ENCODE measurements at regions not wholly inside any gene's neighbourhood (a gene's known extent, or its start where the extent isn't known, plus 50 kb on each side); places are given as distances from the start of the nearest gene placed in this dataset.
A peak's percentile ranks its signal among the peaks of the same experiment; 100 is the strongest.

DNA sequence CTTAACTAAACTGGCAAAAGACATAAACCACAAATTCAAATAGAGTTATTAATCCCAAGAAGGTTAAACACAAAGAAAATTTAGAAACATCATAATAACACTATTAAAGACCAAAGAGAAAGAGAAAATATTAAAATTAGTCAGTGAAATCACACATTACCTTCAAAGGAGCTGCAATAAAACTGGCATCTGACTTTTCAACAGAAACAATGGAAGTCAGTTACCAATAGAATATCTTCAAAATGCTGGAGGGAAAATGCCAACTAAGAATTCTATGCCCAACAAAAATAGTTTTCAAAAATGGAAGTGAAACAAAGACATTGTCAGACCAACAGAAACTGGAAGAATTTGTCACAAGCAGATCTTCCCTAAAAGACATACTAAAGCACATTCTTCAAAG, 68.7 kb upstream of the RNF7 start:
- DNase-seq = no peak

DNA sequence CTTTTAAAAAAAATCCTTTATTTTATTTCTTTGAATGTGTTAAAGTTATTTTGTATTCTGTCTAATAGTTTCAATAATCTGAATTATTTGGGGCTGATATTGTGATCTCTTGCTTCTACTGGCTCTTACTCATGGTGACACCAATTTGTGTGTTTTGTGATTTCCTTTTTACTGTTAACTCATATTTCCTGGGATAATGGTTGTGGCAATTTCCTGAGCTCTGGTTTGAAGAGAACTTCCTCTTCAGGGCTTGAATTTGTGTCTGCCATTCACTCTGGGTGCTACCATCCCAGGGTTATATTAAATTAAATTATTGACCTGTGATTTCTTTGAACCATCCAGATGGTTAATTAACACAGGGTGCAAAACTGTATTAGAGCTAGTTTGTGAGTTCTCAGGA, 60.4 kb upstream of the RNF7 start:
- no peak for DNase-seq

DNA sequence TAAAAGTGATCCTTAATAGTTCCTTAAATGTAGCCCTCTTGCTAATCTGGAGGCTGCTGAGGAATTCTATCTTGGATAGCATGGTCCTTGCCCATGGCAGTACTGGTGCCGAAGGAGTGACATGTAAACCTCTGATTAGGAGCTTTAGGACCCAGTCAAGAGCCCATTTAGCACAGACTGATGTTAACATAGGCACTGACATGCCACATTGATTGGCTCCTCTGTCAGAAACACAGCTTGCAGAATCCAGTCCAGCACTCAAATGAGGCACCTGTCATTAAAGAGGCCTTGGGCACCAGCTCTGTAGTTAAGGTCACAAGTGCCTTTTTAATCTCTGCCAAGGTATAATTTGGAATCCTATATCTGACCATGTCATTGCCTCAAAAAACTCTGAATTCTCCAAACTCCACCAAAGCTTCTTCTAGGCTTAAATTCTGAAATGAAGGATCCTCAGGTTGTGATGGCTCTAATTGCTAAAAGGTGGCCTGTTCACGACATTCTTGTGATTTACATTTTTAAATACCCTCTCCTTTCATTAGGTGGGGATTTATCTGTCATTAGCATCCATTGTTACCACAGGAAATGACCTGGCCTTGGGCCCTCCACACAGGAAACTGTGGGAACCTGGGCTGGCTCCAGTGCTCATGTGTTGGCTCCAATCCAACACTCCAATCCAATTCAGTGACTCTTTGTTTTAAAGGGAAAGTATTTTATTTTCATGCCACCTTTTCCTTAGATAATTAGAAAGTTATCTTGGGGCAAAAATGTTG, 57.3 kb upstream of the RNF7 start:
- peak in 1 of 2 donors; percentile 36 for DNase-seq

DNA sequence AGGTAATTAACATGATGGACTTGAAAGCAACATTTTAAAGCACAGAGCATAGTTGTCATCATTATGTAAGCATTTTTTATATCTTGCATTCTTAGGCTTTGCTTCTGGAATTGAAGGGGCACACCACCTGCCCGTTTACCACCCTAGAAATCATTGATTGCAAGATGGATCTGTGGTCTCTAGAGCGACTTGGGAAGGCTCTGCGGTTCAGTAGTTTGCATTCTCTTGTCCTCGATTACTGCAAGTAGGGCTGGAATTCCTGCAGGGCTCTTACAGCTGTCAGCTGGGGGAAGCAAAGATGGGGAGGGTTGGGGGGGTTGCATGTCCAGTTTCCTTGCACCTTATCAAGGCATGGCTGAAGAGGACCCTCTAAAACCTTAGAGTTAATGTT, 56.7 kb upstream of the RNF7 start:
- no peak for DNase-seq

DNA sequence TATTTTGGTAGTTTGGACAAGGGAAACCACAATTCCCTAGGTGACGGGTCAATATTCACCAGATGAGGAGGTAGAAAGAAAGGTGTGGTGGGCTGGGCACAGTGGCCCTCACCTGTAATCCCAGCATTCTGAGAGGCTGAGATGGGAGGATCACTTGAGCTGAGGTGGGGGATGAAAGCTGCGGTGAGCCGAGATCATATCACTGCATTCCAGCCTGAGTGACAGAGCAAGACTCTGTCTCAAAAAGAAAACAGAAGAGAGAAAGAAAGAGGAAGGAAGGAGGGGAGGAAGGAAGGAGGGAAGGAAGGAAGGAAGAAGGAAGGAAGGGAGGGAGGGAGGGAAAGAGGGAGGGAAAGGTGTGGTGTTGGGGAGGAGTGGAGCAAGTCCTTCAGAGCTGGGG, 56.1 kb upstream of the RNF7 start:
- no peak for DNase-seq

DNA sequence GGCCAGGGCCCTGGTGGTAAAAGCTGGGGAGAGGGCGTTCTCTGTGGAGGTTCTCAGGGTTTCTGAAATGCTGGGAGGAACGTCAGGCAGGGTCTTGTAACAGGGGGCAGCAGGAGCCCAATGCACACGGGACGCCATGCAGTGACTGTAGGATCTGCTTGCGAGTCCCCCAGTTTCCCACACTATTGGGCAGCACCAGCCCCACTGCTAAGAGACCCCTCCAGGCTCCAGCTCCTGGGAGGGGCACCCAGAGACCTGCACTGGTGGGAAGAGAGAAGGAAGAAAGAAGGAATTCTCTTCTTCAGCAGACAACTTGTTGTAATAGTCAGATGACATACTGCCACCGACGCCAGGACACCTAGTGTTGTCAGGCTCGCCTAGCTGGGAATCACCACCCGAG, 55.2 kb upstream of the RNF7 start:
- DNase-seq = no peak

DNA sequence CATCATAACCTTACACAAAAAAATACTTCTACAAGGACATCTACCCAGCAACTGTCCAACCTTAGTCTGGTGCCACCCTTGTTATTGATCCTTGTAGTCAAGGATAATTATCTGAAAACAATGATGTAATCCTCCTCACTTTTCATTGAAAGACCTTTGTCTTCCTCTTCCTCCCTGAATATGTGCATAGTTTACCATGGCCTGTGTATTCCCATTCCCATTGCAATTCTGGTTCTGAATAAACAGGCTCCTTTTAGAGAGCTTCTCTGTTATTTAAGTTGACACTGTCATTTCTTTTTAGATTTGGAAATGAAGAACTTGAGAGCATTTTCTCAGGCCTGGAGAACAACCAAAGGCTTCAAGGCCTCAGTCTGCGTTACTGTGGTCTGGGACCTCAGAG, 53.3 kb upstream of the RNF7 start:
- DNase-seq = no peak

DNA sequence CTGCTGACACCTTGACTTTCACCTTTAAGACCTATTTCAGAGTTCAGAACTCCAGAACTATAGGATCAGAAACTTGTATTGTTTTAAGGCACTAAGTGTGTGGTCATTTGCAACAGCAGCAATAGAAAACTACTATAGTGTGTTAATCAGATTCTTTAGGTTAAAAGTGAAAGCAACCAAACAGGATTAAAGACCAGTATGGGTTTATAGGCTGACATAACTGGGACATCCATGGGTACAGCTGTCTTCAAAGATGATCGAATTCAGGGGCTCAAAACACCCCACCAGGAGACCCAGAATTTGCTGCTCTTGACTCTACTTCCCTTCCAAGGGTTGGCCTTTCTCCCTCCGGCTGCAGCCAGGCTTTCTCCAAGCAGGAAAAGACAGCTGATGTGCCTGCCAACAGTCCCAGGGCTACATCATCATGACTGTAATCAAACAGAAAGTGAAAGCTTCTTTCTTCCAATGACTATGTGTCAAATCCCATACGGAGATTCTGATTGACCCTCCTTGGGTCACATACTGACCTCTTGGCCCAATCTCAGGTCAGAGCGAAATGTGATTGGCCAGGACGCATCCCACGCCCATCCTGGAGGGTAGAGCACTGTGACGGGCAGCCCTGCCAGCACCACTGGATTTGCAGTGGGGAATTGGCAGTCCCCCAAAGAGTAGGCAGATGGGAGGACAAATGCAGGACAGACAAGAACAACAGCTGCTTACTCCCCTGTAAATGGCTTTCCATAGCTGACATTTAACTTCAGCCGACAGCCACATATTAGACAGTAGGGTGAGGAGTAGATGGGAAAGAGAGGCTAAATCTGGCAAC, 51.4 kb upstream of the RNF7 start:
- DNase-seq = no peak

Data from bone marrow (tissue), 2 donors.